GM12875 (cell line): ENCODE measurements at regions not wholly inside any gene's neighbourhood (a gene's known extent, or its start where the extent isn't known, plus 50 kb on each side); places are given as distances from the start of the nearest gene placed in this dataset.

Source experiments
- H3K4me3 ChIP-seq: one replicate; pipeline ENCODE4 v1.5.1; 2011; ENCODE audit warnings: low read depth, low read length, control low read depth
- TF ChIP-seq, protein P1 (sequence below): IDR thresholded peaks from 2 replicates; pipeline ENCODE4 v1.5.1; 2011; ENCODE audit warnings: low read depth, mild to moderate bottlenecking, control low read depth, inconsistent platforms, low read length, moderate library complexity, borderline replicate concordance; ENCODE audit not compliant: insufficient read depth

DNA sequence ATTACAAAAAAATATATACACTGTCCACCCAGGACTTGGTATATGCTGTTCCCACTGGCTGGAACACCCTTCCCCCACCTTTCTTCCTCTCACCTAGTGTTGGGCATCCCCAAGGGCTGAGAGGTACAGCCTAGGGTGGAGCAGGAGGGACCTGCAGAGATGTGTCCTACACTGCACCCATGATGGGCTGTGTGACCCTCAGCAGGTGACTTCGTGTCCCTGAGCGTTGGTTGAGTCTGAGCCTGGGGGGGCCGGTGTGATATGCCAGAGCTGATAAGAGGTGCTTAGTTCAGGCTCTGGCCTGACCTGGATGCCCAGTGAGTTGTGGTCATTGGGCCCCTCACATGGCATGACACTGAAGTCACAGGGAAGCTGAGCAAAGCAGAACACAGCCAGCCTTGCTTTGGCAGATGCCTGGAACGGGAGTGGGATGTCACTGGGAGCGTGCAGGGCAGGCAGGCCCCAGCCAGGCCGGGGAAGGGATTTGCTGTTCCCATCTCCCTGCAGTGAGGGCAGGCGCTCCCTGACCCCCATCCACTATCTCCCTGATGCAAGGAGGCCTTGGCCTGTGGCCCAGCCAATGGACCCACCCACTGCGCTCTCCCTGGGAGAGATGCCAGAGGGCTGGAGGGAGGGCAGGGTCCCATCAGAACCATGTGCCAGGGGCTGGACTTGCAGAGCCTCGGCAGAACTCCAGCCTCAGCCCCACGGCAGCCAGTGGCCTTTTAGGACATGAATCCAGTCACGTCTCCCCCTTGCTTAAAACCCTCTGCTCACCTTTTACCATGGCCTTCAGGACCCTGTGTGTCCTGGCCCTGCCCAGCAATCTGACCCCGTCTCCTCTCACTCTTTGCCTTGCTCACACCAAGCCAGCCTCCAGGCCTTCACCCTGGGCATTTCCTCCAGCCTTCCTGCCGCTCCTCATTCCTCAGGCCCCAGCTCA lies 138.9 kb downstream of the MN1 start:
- TF ChIP-seq, protein P1, sequence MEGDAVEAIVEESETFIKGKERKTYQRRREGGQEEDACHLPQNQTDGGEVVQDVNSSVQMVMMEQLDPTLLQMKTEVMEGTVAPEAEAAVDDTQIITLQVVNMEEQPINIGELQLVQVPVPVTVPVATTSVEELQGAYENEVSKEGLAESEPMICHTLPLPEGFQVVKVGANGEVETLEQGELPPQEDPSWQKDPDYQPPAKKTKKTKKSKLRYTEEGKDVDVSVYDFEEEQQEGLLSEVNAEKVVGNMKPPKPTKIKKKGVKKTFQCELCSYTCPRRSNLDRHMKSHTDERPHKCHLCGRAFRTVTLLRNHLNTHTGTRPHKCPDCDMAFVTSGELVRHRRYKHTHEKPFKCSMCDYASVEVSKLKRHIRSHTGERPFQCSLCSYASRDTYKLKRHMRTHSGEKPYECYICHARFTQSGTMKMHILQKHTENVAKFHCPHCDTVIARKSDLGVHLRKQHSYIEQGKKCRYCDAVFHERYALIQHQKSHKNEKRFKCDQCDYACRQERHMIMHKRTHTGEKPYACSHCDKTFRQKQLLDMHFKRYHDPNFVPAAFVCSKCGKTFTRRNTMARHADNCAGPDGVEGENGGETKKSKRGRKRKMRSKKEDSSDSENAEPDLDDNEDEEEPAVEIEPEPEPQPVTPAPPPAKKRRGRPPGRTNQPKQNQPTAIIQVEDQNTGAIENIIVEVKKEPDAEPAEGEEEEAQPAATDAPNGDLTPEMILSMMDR = no peak

DNA sequence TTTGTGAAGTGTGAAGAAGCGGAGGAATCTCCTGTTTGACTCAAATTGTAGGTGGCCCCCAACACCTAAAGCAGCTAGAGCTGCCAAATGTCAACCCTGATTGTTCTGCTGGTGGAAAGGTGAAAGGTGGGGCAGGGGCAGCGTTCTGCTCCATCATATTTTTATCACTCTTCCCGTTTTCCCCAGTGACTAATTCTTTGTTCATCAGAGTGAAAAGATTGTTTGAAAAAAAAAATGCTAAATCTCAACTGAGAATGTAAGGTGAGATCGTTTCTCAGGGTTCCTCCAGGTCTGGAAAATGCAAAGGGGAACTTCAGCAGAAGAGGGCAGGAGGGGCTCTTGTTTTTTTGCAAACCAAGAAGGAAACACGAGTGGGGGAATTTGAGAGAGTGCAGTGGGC lies 137.7 kb downstream of the MN1 start:
- TF ChIP-seq, protein P1 = no peak
- H3K4me3 ChIP-seq = no peak overlapping the region

More for the DNA sequence above, 138.9 kb downstream of the MN1 start:
- no peak overlapping the region for H3K4me3 ChIP-seq

DNA sequence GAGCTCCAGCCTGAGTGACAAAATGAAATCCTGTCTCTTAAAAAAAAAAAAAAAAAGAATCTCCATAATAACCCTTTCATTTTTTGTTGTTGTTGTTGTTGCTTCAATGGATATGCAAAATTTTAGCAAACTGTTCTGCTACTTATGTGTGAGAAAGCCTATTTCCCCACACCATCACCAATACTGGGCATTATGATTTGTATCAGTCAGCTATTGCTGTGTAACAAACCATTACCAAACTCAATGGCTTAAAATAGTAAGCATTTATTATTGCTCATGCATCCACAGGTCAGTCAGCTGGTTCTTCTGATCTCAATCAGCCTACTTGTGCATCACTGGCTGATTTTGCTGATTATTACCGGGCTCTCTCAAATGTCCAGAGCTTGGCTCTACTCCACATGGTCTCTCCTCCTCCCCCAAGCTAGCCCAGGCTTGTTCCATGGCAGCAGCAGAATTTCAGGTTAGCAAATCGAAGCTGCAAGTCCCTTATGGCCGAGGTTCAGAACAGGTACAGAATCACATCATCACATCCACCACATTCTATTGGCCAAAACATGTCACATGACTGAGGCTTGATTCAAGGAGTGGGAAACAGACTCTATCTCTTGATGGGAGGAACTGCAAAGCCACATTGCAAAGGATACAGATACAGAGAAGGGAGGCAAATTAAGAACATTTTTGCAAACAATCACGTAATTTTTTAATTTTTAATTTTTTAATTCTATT lies 135.1 kb downstream of the MN1 start:
- no peak overlapping the region for H3K4me3 ChIP-seq
- TF ChIP-seq, protein P1 = no peak

DNA sequence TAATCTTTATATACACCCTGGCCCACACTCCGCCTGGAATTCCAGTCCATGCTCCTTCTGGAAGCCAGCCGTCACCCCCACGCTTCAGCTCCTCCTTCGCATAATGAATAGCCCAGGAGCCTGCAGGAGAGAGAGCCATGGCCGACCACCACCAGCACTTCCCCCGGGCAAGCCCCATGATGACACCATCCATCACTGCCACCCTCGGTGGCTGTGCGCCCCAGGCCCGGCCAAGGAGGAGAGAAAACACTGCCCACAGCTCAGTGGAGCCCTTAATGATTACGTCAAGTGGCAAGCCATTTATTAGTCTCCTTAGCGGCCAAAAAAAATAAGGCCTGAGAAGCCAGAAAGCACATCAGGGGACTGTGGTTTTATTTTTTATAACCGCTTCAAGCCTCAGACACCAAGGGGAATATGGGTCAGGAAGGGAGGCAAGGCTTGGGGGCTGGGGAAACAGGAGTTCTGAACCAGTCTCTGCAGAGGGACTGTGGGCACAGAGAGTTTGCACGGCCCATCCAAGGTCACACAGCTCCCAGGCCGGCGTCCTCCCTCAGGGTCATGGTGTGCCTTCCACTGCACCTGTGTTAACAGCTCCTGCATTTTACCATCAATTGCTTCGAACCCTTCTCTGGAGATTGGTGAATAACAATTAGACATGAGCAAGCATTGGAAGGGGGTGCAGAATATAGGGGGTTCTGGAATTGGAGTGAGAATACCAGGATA lies 134.3 kb downstream of the MN1 start:
- TF ChIP-seq, protein P1 = no peak
- H3K4me3 ChIP-seq = no peak overlapping the region

DNA sequence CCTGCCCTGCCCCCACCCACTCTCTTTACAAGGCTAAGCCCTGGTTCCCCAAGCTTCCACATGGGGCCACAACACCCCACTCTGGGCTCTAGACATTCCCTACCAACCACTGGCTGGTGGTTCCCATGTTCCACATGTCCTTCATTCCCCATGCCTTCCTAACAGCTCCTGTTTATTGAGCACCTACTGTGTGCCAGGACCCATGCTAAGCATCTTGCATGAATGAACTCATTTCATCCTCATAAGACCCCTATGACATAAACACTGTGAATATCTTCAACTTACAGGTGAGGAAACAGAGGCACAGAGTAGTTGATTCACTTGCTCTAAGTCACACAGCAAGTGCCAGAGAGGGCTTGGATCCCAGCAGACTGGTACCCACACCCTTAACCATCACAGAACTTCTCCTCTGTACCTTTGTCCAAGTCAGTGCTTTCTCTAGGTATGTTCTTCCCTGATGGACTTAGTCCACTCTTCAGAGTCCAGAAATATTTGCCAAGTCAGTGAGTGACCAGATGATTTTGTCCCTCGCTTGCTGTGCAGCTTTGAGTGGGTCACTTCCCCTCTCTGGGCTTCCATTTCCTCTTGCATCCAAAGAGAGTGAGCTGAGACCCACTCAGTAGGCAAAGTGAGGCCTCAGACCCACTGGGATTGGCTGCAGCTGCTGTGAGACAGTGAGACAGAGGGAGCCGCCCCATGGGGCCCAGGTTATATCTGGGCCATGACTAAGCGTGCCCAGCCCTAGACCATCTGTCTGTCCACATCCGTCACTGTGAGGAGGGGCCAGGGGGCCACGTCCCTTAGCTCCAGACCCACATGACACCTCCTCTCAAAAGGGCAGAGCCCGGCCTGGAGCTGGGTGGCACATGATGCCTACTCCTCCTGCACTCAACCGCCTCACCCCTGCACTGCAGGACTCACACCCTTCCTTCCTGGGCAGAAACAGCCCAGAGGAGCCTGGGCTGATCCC lies 132.4 kb downstream of the MN1 start:
- H3K4me3 ChIP-seq = no peak overlapping the region
- TF ChIP-seq, protein P1 = no peak
